WERI-Rb-1 (cell line): ENCODE measurements at regions not wholly inside any gene's neighbourhood (a gene's known extent, or its start where the extent isn't known, plus 50 kb on each side); places are given as distances from the start of the nearest gene placed in this dataset.

ENCODE experiments used
- DNase-seq: peaks from one replicate; pipeline ENCODE4 v3.0.0-alpha.2; 2020
- H3K27ac ChIP-seq: fragments of 250-450 bp; sonication (Bioruptor Pico); 2 replicates; pipeline ENCODE4 v1.5.1; 2020; ENCODE audit warnings: mild to moderate bottlenecking, moderate library complexity
- H3K27me3 ChIP-seq: fragments of 250-450 bp; sonication (Bioruptor Pico); 2 replicates; pipeline ENCODE4 v1.5.1; 2021; ENCODE audit warnings: mild to moderate bottlenecking, low read depth, moderate library complexity; ENCODE audit not compliant: insufficient read depth, severe bottlenecking
- H3K36me3 ChIP-seq: fragments of 250-450 bp; sonication (Bioruptor Pico); 2 replicates; pipeline ENCODE4 v1.5.1; 2020; ENCODE audit warnings: mild to moderate bottlenecking, moderate library complexity
- H3K4me3 ChIP-seq: 2 replicates; pipeline ENCODE4 v1.5.1; 2011; ENCODE audit warnings: low read depth, mild to moderate bottlenecking, control low read depth, low read length
- H3K9me3 ChIP-seq: fragments of 250-450 bp; sonication (Bioruptor Pico); 2 replicates; pipeline ENCODE4 v1.5.1; 2021; ENCODE audit warnings: mild to moderate bottlenecking, moderate library complexity; ENCODE audit not compliant: severe bottlenecking
- CTCF ChIP-seq: IDR thresholded peaks from 2 replicates; pipeline ENCODE4 v1.5.1; 2011; ENCODE audit warnings: low read depth, mild to moderate bottlenecking, control low read depth, inconsistent platforms, low read length

- no peak overlapping the region for H3K4me3 ChIP-seq
- no peak overlapping the region for H3K27ac ChIP-seq
- H3K27me3 ChIP-seq: peaks cover 44% of the 10 kb centered on the region
- H3K36me3 ChIP-seq: no peaks in the 10 kb centered on the region
- DNase-seq: no peak
- H3K9me3 ChIP-seq: no peaks in the 10 kb centered on the region
- TF ChIP-seq CTCF: no peak
These were observed 150.7 kb upstream of the LSM8 start for GRCh38 chr7:118033273-118033672.

GRCh38 chr7:118039963-118040489 is 143.9 kb upstream of the LSM8 start:
- H3K9me3 ChIP-seq: no peaks in the 10 kb centered on the region
- no peak for DNase-seq
- no peaks in the 10 kb centered on the region for H3K36me3 ChIP-seq
- no peak overlapping the region for H3K27ac ChIP-seq
- TF ChIP-seq CTCF: no peak
- no peak overlapping the region for H3K4me3 ChIP-seq
- peaks cover 23% of the 10 kb centered on the region for H3K27me3 ChIP-seq

GRCh38 chr7:118040562-118040961 is 143.4 kb upstream of the LSM8 start:
- H3K36me3 ChIP-seq: no peaks in the 10 kb centered on the region
- DNase-seq: no peak
- H3K27me3 ChIP-seq: peaks cover 23% of the 10 kb centered on the region
- no peak overlapping the region for H3K4me3 ChIP-seq
- H3K27ac ChIP-seq: no peak overlapping the region
- TF ChIP-seq CTCF: no peak
- no peaks in the 10 kb centered on the region for H3K9me3 ChIP-seq

- no peak for DNase-seq
- TF ChIP-seq CTCF: no peak
- Histone ChIP-seq H3K27me3 (peaks cover 17% of the 10 kb centered on the region), H3K27ac (no peak overlapping the region), H3K36me3 (no peaks in the 10 kb centered on the region), H3K9me3 (no peaks in the 10 kb centered on the region), H3K4me3 (no peak overlapping the region)
These were observed 142.6 kb upstream of the LSM8 start for GRCh38 chr7:118041251-118041878.

- Histone ChIP-seq H3K36me3 (no peaks in the 10 kb centered on the region), H3K27me3 (peaks cover 4% of the 10 kb centered on the region), H3K4me3 (no peak overlapping the region), H3K27ac (no peak overlapping the region), H3K9me3 (no peaks in the 10 kb centered on the region)
- TF ChIP-seq CTCF: no peak
- no peak for DNase-seq
These were observed 138.3 kb upstream of the LSM8 start for GRCh38 chr7:118045629-118046028.

- no peaks in the 10 kb centered on the region for H3K36me3 ChIP-seq
- H3K27me3 ChIP-seq: peaks cover 4% of the 10 kb centered on the region
- H3K4me3 ChIP-seq: no peak overlapping the region
- DNase-seq: no peak
- H3K27ac ChIP-seq: no peak overlapping the region
- no peaks in the 10 kb centered on the region for H3K9me3 ChIP-seq
- no peak for TF ChIP-seq CTCF
These were observed 137.9 kb upstream of the LSM8 start for GRCh38 chr7:118046086-118046485.
